Vagina (tissue), 2 donors: ENCODE measurements at regions not wholly inside any gene's neighbourhood (a gene's known extent, or its start where the extent isn't known, plus 50 kb on each side); places are given as distances from the start of the nearest gene placed in this dataset.

ENCODE experiments used
- DNase-seq, 2 donors: peaks; one replicate each; pipeline ENCODE4 v3.0.0-alpha.2; 2017; ENCODE audit errors: extremely low spot score in 2 of 2
- H3K27ac ChIP-seq: fragments of 200-600 bp; sonication (generic); one replicate; pipeline ENCODE4 v1.5.1; 2019
- H3K27me3 ChIP-seq: fragments of 200-600 bp; sonication (generic); one replicate; pipeline ENCODE4 v1.5.1; 2019
- H3K36me3 ChIP-seq, 2 donors: fragments of 200-600 bp; sonication (generic); one replicate each; pipeline ENCODE4 v1.5.1; 2017 to 2019
- H3K4me1 ChIP-seq: fragments of 200-600 bp; sonication (generic); one replicate; pipeline ENCODE4 v1.5.1; 2019
- H3K4me3 ChIP-seq, 2 donors: fragments of 200-600 bp; sonication (generic); 1 replicate in 1 of 2; 2 replicates in 1 of 2; pipeline ENCODE4 v1.5.1; 2016 to 2019
- H3K9me3 ChIP-seq: fragments of 200-600 bp; sonication (generic); one replicate; pipeline ENCODE4 v1.5.1; 2019
- POLR2A ChIP-seq, 2 donors: fragments of 450-650 bp; IDR thresholded peaks; one replicate each; pipeline ENCODE4 v1.6.1; 2017; ENCODE audit warnings: antibody characterized with exemption in 2 of 2, mild to moderate bottlenecking in 2 of 2, moderate library complexity in 2 of 2
- POLR2AphosphoS5 ChIP-seq, 2 donors: sonication (generic); formaldehyde crosslinking; IDR thresholded peaks; one replicate each; pipeline ENCODE4 v1.9.0; 2017; ENCODE audit warnings: antibody characterized with exemption in 2 of 2, mild to moderate bottlenecking in 2 of 2, low read depth in 1 of 2; ENCODE audit not compliant: insufficient read depth in 1 of 2
- intact Hi-C: fragments of 100-400 bp; cut with DNase I; formaldehyde crosslinking; loops from one replicate; pipeline ENCODE4 v1.15.1; 2023
- TF ChIP-seq, protein P1 (sequence below), 3 experiments: fragments of 450-650 bp in 2 of 3; fragments of 200-600 bp in 1 of 3; sonication (generic) in 1 of 3; IDR thresholded peaks; one replicate each; pipeline ENCODE4 v1.5.1; 2017 to 2019; ENCODE audit warnings: antibody characterized with exemption in 3 of 3, mild to moderate bottlenecking in 2 of 3, moderate library complexity in 2 of 3

DNA sequence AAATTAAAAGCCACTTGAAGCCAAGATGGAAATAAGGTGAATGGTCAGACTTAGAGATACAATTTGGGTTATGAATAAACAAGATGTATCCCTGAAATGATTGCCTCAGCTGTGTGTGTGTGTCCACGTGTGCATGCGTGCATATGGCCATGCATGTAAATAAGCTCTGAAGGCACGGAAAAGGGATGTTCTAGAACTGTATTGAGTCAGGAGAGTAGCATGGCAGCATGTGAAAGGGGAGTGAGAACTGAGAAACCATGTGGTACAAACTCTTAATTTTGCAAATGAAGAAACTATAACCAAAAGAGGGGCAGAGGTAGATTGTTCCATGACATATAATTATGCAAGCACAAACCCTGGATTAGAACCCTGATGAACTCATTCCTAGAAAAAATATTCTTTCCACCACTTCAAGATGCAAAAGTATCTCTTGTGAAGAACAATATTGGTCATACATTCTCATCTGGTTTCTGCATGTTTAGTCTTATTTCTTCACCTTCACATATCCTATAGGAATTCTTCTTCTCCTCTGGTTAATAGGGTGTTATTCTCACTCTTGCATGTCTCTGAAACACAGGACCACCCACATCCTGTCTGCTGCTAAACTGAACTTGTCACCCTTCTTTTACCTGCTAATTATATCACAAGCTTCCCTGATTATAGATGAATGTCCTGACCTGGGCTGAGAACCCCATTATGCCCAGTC is 455.8 kb downstream of the SETBP1 start:
- intact Hi-C loops = no loop called here
- H3K27me3 ChIP-seq = no peaks in the 10 kb centered on the region
- H3K36me3 ChIP-seq = no peaks in the 10 kb centered on the region
- TF ChIP-seq POLR2A (IDR thresholded peaks at IDR 0.05) (no peak), POLR2AphosphoS5 (IDR thresholded peaks at IDR 0.05; ENCODE audit: insufficient read depth in 1 of 2, low read depth in 1 of 2) (no peak)
- TF ChIP-seq, protein P1, sequence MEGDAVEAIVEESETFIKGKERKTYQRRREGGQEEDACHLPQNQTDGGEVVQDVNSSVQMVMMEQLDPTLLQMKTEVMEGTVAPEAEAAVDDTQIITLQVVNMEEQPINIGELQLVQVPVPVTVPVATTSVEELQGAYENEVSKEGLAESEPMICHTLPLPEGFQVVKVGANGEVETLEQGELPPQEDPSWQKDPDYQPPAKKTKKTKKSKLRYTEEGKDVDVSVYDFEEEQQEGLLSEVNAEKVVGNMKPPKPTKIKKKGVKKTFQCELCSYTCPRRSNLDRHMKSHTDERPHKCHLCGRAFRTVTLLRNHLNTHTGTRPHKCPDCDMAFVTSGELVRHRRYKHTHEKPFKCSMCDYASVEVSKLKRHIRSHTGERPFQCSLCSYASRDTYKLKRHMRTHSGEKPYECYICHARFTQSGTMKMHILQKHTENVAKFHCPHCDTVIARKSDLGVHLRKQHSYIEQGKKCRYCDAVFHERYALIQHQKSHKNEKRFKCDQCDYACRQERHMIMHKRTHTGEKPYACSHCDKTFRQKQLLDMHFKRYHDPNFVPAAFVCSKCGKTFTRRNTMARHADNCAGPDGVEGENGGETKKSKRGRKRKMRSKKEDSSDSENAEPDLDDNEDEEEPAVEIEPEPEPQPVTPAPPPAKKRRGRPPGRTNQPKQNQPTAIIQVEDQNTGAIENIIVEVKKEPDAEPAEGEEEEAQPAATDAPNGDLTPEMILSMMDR (IDR thresholded peaks at IDR 0.05) = no peak
- no peak for DNase-seq
- H3K9me3 ChIP-seq = no peaks in the 10 kb centered on the region
- H3K4me3 ChIP-seq = no peak overlapping the region
- H3K4me1 ChIP-seq = no peaks in the 10 kb centered on the region
- H3K27ac ChIP-seq = no peak overlapping the region

DNA sequence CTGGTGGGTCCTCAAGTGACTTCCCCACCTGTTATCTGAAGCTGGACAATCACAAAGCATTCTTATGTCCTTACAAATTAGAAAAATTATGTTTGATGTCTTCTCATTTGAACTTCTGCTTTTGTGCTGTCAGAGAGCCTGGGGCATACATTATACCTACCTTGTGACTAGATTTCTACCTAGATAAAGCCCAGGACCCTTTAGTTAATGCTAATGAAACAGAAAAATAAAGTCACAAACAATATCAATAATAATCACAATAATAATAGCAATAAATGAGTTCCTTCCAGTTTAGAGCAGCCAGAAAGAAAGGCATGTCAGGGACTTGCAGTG is 456.4 kb downstream of the SETBP1 start:
- no peak overlapping the region for H3K27ac ChIP-seq
- H3K36me3 ChIP-seq = no peaks in the 10 kb centered on the region
- TF ChIP-seq, protein P1 (IDR thresholded peaks at IDR 0.05) = no peak
- TF ChIP-seq POLR2AphosphoS5 (IDR thresholded peaks at IDR 0.05; ENCODE audit: insufficient read depth in 1 of 2, low read depth in 1 of 2) (no peak), POLR2A (IDR thresholded peaks at IDR 0.05) (no peak)
- intact Hi-C loops = no loop called here
- H3K27me3 ChIP-seq = no peaks in the 10 kb centered on the region
- no peak overlapping the region for H3K4me3 ChIP-seq
- H3K4me1 ChIP-seq = no peaks in the 10 kb centered on the region
- H3K9me3 ChIP-seq = no peaks in the 10 kb centered on the region
- DNase-seq = no peak

DNA sequence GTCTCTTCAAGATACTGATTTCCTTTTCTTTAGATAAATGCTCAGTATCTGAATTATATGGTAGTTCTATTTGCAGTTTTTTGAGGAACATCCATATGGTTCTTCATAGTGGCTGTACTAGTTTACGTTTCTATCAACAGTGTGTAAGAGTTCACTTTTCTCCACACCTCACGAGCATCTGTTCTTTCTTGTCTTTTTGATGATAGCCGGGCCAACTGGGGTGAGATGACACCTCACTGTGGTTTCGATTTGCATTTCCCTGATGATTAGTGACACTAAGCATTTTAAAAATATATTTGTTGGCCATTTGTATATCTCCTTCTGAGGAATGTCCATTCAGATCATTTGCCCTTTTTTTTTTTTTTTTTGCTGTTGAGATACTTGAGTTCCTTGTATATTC is 458.8 kb downstream of the SETBP1 start:
- DNase-seq = no peak
- Histone ChIP-seq H3K27ac (no peak overlapping the region), H3K36me3 (no peaks in the 10 kb centered on the region), H3K4me3 (no peak overlapping the region), H3K4me1 (no peaks in the 10 kb centered on the region), H3K9me3 (no peaks in the 10 kb centered on the region), H3K27me3 (no peaks in the 10 kb centered on the region)
- TF ChIP-seq POLR2A (IDR thresholded peaks at IDR 0.05) (no peak), POLR2AphosphoS5 (IDR thresholded peaks at IDR 0.05; ENCODE audit: insufficient read depth in 1 of 2, low read depth in 1 of 2) (no peak)
- TF ChIP-seq, protein P1 (IDR thresholded peaks at IDR 0.05) = no peak
- intact Hi-C loops = no loop called here

DNA sequence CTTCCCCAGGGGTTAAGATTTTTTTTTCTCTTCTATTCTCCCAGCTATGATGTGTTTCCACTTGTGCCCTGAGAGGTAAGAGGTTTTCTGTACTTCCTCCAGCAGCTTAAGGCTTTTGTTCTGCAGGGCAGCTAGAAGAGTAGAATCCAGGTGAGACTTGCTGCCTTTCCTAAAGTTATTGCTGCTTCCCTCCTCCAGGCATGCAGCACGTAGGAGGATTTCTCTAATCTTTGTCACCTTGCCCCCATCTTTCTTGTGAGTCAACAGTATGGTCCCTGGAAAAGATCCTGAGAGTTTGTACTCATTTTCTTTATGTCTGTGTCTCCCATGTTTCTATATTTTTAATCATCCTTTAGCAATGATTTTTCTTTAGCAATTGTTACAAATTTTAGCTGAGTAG is 462.2 kb downstream of the SETBP1 start:
- Histone ChIP-seq H3K27me3 (no peaks in the 10 kb centered on the region), H3K27ac (no peak overlapping the region), H3K36me3 (no peaks in the 10 kb centered on the region), H3K4me3 (no peak overlapping the region), H3K4me1 (no peaks in the 10 kb centered on the region), H3K9me3 (no peaks in the 10 kb centered on the region)
- DNase-seq = no peak
- intact Hi-C loops = no loop called here
- TF ChIP-seq, protein P1 (IDR thresholded peaks at IDR 0.05) = no peak
- TF ChIP-seq POLR2A (IDR thresholded peaks at IDR 0.05) = no peak
- no peak for TF ChIP-seq POLR2AphosphoS5 (IDR thresholded peaks at IDR 0.05; ENCODE audit: insufficient read depth in 1 of 2, low read depth in 1 of 2)

DNA sequence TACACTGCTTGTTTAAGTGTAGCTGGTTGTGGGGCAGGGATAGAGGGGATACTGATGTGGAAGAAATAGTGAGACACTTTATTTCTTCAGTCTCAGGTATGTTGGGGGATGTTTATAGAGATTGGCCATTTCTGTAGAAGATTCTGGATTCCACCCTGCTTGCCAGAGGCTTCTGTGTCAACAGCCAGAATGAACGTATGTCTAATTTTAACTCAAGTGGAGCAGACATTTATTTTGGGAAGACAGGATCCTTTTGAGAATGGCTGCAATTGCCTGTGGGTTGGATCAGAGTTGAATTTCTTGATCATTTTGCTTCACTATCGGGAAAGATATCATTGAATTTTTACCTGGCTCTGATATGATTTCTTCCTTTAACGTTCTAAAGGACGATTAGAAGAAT is 465.6 kb upstream of the SLC14A2 start:
- Histone ChIP-seq H3K36me3 (no peaks in the 10 kb centered on the region), H3K4me1 (no peaks in the 10 kb centered on the region), H3K4me3 (no peak overlapping the region), H3K9me3 (no peaks in the 10 kb centered on the region), H3K27me3 (no peaks in the 10 kb centered on the region), H3K27ac (no peak overlapping the region)
- TF ChIP-seq POLR2AphosphoS5 (IDR thresholded peaks at IDR 0.05; ENCODE audit: insufficient read depth in 1 of 2, low read depth in 1 of 2) (no peak), POLR2A (IDR thresholded peaks at IDR 0.05) (no peak)
- TF ChIP-seq, protein P1 (IDR thresholded peaks at IDR 0.05) = no peak
- intact Hi-C loops = no loop called here
- no peak for DNase-seq
